ENCODE measurements at regions not wholly inside any gene's neighbourhood (a gene's known extent, or its start where the extent isn't known, plus 50 kb on each side); places are given as distances from the start of the nearest gene placed in this dataset.

GRCh38 chr7:155885167-155886155, 73.2 kb upstream of the SHH start:
- peak; percentile 8 for DNase-seq (ENCODE audit: low spot score)

GRCh38 chr7:155884225-155885166, 72.2 kb upstream of the SHH start:
- no peak for DNase-seq (ENCODE audit: low spot score)

- no peak for DNase-seq (ENCODE audit: low spot score)
Observed at GRCh38 chr7:155883491-155884224, 71.4 kb upstream of the SHH start.

GRCh38 chr7:155882596-155882995, 70.3 kb upstream of the SHH start:
- no peak for DNase-seq (ENCODE audit: low spot score)

- no peak for DNase-seq (ENCODE audit: low spot score)
Observed at GRCh38 chr7:155881471-155882350, 69.4 kb upstream of the SHH start.

- no peak for DNase-seq (ENCODE audit: low spot score)
Observed at GRCh38 chr7:155880721-155881120, 68.5 kb upstream of the SHH start.

- DNase-seq (ENCODE audit: low spot score) = no peak
Observed at GRCh38 chr7:155879592-155879991, 67.3 kb upstream of the SHH start.

- DNase-seq (ENCODE audit: low spot score) = no peak
Observed at GRCh38 chr7:155878674-155879073, 66.4 kb upstream of the SHH start.

- no peak for DNase-seq (ENCODE audit: low spot score)
Observed at GRCh38 chr7:155878250-155878649, 66.0 kb upstream of the SHH start.

- DNase-seq (ENCODE audit: low spot score) = no peak
Observed at GRCh38 chr7:155877167-155877566, 64.9 kb upstream of the SHH start.

- DNase-seq (ENCODE audit: low spot score) = no peak
Observed at GRCh38 chr7:155874411-155874810, 62.1 kb upstream of the SHH start.

- no peak for DNase-seq (ENCODE audit: low spot score)
Observed at GRCh38 chr7:155874010-155874409, 61.7 kb upstream of the SHH start.

GRCh38 chr7:155872678-155873369, 60.6 kb upstream of the SHH start:
- DNase-seq (ENCODE audit: low spot score) = no peak

- DNase-seq (ENCODE audit: low spot score) = no peak
Observed at GRCh38 chr7:155871211-155871610, 58.9 kb upstream of the SHH start.

- no peak for DNase-seq (ENCODE audit: low spot score)
Observed at GRCh38 chr7:155870334-155871180, 58.3 kb upstream of the SHH start.

- DNase-seq (ENCODE audit: low spot score) = no peak
Observed at GRCh38 chr7:155869784-155870076, 57.5 kb upstream of the SHH start.

GRCh38 chr7:155868955-155869783, 56.9 kb upstream of the SHH start:
- DNase-seq (ENCODE audit: low spot score) = no peak

- no peak for DNase-seq (ENCODE audit: low spot score)
Observed at GRCh38 chr7:155867734-155868400, 55.6 kb upstream of the SHH start.

Data from pons (tissue), 1 donor.